HUES6 (cell line): ENCODE measurements at regions not wholly inside any gene's neighbourhood (a gene's known extent, or its start where the extent isn't known, plus 50 kb on each side); places are given as distances from the start of the nearest gene placed in this dataset.
"Not testable (repeated sequence)": the region's sequence is repeated elsewhere in the genome, so short reads cannot be mapped to it uniquely, and the experiment has no call there.

Source experiments
- H3K27ac ChIP-seq: 2 replicates; pipeline ENCODE4 v1.7.0; 2013; ENCODE audit warnings: low read depth, mild to moderate bottlenecking, low read length, inconsistent platforms
- H3K27me3 ChIP-seq: 2 replicates; pipeline ENCODE4 v1.6.1; 2013; ENCODE audit warnings: low read length; ENCODE audit not compliant: control insufficient read depth, insufficient read depth
- H3K36me3 ChIP-seq: 2 replicates; pipeline ENCODE4 v1.6.1; 2013; ENCODE audit warnings: low read length; ENCODE audit not compliant: control insufficient read depth, insufficient read depth
- H3K4me1 ChIP-seq: 2 replicates; pipeline ENCODE4 v1.6.1; 2013; ENCODE audit warnings: low read length; ENCODE audit not compliant: control insufficient read depth, insufficient read depth
- H3K4me3 ChIP-seq: 2 replicates; pipeline ENCODE4 v1.5.1; 2013; ENCODE audit warnings: low read depth, low read length
- H3K9ac ChIP-seq: one replicate; pipeline ENCODE4 v1.6.1; 2013; ENCODE audit warnings: mild to moderate bottlenecking, low read length
- H3K9me3 ChIP-seq: 2 replicates; pipeline ENCODE4 v1.6.1; 2013; ENCODE audit warnings: low read depth, low read length; ENCODE audit not compliant: control insufficient read depth, insufficient read depth

GRCh38 chr3:164064298-164064697 is 1014.0 kb downstream of the SI start:
- no peak overlapping the region for H3K27ac ChIP-seq
- no peak overlapping the region for H3K9ac ChIP-seq
- H3K4me3 ChIP-seq, result no peak overlapping the region
- H3K27me3 ChIP-seq, result no peaks in the 10 kb centered on the region
- H3K9me3 ChIP-seq, result no peaks in the 10 kb centered on the region
- H3K36me3 ChIP-seq, result no peaks in the 10 kb centered on the region
- H3K4me1 ChIP-seq, result no peaks in the 10 kb centered on the region

- Histone ChIP-seq H3K9ac (no peak overlapping the region), H3K4me3 (no peak overlapping the region), H3K36me3 (no peaks in the 10 kb centered on the region), H3K4me1 (no peaks in the 10 kb centered on the region), H3K27me3 (no peaks in the 10 kb centered on the region), H3K9me3 (no peaks in the 10 kb centered on the region), H3K27ac (no peak overlapping the region)
These were observed 1017.4 kb downstream of the SI start for GRCh38 chr3:164060923-164061322.

GRCh38 chr3:164049847-164050246 is 1028.4 kb downstream of the SI start:
- H3K27me3 ChIP-seq, result no peaks in the 10 kb centered on the region
- no peaks in the 10 kb centered on the region for H3K36me3 ChIP-seq
- H3K4me3 ChIP-seq, result no peak overlapping the region
- no peak overlapping the region for H3K27ac ChIP-seq
- H3K4me1 ChIP-seq, result no peaks in the 10 kb centered on the region
- no peak overlapping the region for H3K9ac ChIP-seq
- no peaks in the 10 kb centered on the region for H3K9me3 ChIP-seq

- no peaks in the 10 kb centered on the region for H3K27me3 ChIP-seq
These were observed 1029.8 kb downstream of the SI start for GRCh38 chr3:164048451-164048850.

GRCh38 chr3:164040991-164041390 is 1037.3 kb downstream of the SI start:
- Histone ChIP-seq H3K4me1 (no peaks in the 10 kb centered on the region), H3K9ac (no peak overlapping the region), H3K27ac (no peak overlapping the region), H3K36me3 (no peaks in the 10 kb centered on the region), H3K9me3 (no peaks in the 10 kb centered on the region), H3K27me3 (no peaks in the 10 kb centered on the region), H3K4me3 (no peak overlapping the region)

More at GRCh38 chr3:164048451-164048850, 1029.8 kb downstream of the SI start:
- no peak overlapping the region for H3K4me3 ChIP-seq
- no peak overlapping the region for H3K27ac ChIP-seq
- H3K36me3 ChIP-seq, result no peaks in the 10 kb centered on the region
- H3K9me3 ChIP-seq, result no peaks in the 10 kb centered on the region
- no peaks in the 10 kb centered on the region for H3K4me1 ChIP-seq
- no peak overlapping the region for H3K9ac ChIP-seq

- Histone ChIP-seq H3K27me3 (no peaks in the 10 kb centered on the region), H3K4me3 (no peak overlapping the region), H3K27ac (no peak overlapping the region), H3K36me3 (no peaks in the 10 kb centered on the region), H3K9ac (no peak overlapping the region), H3K4me1 (no peaks in the 10 kb centered on the region), H3K9me3 (no peaks in the 10 kb centered on the region)
These were observed 1048.1 kb downstream of the SI start for GRCh38 chr3:164030194-164030593.

- Histone ChIP-seq H3K9ac (no peak overlapping the region), H3K9me3 (no peaks in the 10 kb centered on the region), H3K4me3 (no peak overlapping the region), H3K27ac (no peak overlapping the region), H3K4me1 (no peaks in the 10 kb centered on the region), H3K36me3 (no peaks in the 10 kb centered on the region), H3K27me3 (no peaks in the 10 kb centered on the region)
These were observed 1053.5 kb downstream of the SI start for GRCh38 chr3:164024786-164025185.

GRCh38 chr3:164023480-164023879 is 1054.8 kb downstream of the SI start:
- Histone ChIP-seq H3K36me3 (no peaks in the 10 kb centered on the region), H3K9ac (no peak overlapping the region), H3K4me3 (no peak overlapping the region), H3K27ac (no peak overlapping the region), H3K9me3 (no peaks in the 10 kb centered on the region), H3K27me3 (no peaks in the 10 kb centered on the region), H3K4me1 (no peaks in the 10 kb centered on the region)

- Histone ChIP-seq H3K4me1 (no peaks in the 10 kb centered on the region), H3K27ac (no peak overlapping the region), H3K36me3 (no peaks in the 10 kb centered on the region), H3K4me3 (no peak overlapping the region), H3K27me3 (no peaks in the 10 kb centered on the region), H3K9me3 (no peaks in the 10 kb centered on the region), H3K9ac (no peak overlapping the region)
These were observed 1059.8 kb downstream of the SI start for GRCh38 chr3:164018500-164018899.

- H3K36me3 ChIP-seq, result no peaks in the 10 kb centered on the region
- no peaks in the 10 kb centered on the region for H3K27me3 ChIP-seq
- no peak overlapping the region for H3K9ac ChIP-seq
- no peak overlapping the region for H3K4me3 ChIP-seq
- H3K27ac ChIP-seq, result no peak overlapping the region
- H3K9me3 ChIP-seq, result no peaks in the 10 kb centered on the region
- no peaks in the 10 kb centered on the region for H3K4me1 ChIP-seq
These were observed 1070.5 kb downstream of the SI start for GRCh38 chr3:164007765-164008164.

- H3K9me3 ChIP-seq, result 0 out of 2 replicates have a peak, but pooled peaks cover 3% of the 10 kb centered on the region
- no peaks in the 10 kb centered on the region for H3K36me3 ChIP-seq
- H3K27me3 ChIP-seq, result no peaks in the 10 kb centered on the region
- no peaks in the 10 kb centered on the region for H3K4me1 ChIP-seq
- no peak overlapping the region for H3K4me3 ChIP-seq
- no peak overlapping the region for H3K9ac ChIP-seq
- no peak overlapping the region for H3K27ac ChIP-seq
These were observed 1074.1 kb downstream of the SI start for GRCh38 chr3:164004205-164004604.

- not testable (repeated sequence) for H3K9me3 ChIP-seq, H3K27ac ChIP-seq, H3K4me3 ChIP-seq, H3K27me3 ChIP-seq, H3K4me1 ChIP-seq, H3K9ac ChIP-seq, H3K36me3 ChIP-seq
These were observed 1075.3 kb downstream of the SI start for GRCh38 chr3:164003016-164003415.
